HG02678 (cell line): ENCODE measurements at regions not wholly inside any gene's neighbourhood (a gene's known extent, or its start where the extent isn't known, plus 50 kb on each side); places are given as distances from the start of the nearest gene placed in this dataset.
A peak's percentile ranks its signal among the peaks of the same experiment; 100 is the strongest.

Experiments used
- ATAC-seq: cut with Tn5 transposase; IDR thresholded peaks from one replicate; pipeline ENCODE4 v1.9.1; 2021; ENCODE audit warnings: mild to moderate bottlenecking, moderate library complexity; ENCODE audit not compliant: unreplicated experiment

DNA sequence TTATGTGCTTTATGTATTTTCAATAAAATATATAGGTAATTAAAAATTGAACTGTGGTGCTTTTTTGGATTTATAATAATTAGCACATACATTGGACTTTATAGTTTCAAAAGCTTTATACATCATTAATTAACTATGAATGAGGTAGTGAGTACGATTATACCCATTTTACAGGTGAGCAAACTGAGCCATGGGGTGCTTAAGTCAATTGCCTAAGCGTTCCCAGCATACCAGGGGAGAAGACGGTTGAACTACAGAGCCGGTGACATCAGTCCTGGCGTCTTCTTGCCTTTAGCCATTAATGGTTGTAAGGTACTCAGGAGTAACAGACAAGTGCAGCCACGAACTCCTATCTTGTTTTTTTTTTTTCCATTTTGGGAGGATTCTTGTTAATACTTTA, 172.8 kb downstream of the GATA3 start:
- no peak for ATAC-seq

DNA sequence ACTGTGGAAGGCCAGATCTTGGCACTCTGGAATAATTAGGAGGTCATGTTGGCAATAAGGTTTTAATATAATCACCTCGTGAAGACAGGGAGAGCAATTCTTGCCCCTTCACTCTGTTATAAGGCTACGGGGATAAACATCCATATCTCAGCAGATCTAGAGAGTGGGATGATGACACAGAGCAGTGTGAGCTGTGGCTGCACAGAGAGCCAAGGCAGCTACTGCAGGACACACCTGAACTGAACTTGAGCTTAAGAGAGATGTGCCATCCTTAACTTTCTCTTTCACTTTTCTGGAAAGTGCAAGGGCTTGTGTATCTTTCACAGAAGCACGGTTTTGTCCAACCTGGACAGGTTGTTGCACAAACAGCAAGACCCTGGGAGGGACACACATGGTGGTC, 174.7 kb downstream of the GATA3 start:
- no peak for ATAC-seq

- ATAC-seq: no peak
Observed at GRCh38 chr10:8230902-8231301, 176.4 kb downstream of the GATA3 start.

GRCh38 chr10:8233049-8233448, 178.6 kb downstream of the GATA3 start:
- no peak for ATAC-seq

- ATAC-seq: no peak
Observed at GRCh38 chr10:8233832-8234259, 179.4 kb downstream of the GATA3 start.

DNA sequence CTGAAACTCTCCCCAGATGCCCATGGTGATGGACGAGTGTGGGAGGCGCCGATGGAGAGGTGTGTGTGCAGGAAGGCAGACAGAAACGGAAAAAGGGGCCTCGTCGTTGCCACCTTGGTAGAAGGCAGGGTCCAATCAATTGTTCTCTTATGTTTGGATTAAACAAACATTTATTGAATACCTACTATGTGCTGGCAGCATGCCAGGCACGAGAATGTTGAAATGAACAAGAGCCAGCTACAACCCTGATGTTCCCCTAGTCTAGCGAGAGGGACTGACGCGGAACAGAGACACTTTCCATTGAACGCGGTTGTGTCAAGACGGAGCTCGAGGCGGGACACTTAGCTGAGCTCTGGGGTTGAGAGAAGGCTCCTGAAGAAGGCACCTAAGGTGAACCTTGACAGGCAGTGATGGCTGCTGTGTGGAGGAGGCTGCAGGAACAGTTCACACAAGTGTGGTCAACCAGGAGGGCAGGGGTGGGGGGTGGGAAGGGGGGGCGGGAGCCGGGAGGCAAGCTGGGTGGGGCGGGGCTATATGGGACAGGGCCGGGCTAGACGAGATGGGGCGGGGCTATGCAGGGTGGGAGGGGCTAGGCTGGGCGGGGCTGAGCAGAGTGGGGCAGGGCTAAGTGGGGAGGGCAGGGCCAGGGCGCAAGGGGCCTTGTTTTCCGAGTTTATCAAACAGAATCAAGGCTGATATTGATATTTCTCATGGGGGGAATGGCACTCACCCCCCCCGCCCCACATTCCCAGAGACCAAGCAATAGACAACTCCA, 181.0 kb downstream of the GATA3 start:
- no peak for ATAC-seq

DNA sequence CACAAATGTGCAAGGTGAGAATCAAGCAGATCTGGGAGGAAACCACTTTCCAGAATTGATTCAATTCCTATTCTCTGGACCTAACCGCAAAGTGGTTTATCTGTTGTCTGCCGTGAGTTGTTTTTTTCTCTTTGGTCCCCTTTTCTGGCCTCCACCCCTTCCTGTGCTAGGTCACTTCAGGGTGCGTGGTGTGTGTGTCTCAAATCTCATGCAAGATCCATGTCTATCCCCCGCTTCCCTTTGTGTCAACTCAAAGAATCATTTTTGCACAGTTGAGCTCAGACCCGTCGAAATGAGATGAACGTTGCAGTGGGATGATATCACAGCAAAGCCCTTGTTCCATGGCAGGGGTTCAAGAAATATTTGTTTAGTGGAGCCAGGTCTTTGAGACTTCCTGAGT, 184.5 kb downstream of the GATA3 start:
- ATAC-seq: no peak

DNA sequence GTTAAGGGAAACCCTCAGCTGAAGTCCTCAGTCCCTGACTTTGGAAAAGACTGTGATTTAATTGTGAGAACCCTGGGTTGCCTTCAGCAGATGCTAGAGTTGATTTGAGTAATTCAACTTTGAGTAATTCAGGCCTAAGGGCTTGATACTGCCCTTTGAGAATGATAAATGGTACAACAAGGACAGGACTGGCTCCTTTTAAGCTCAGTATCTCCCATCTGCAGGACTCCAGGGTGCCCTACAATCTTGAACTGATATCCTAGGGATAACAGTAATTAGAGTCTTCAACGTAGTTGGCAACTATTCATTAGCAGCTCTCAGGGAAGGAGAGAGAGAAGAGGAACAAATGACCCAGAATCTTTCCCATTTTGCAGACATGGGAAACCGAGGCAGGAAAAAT, 186.4 kb downstream of the GATA3 start:
- no peak for ATAC-seq

- ATAC-seq: no peak
Observed at GRCh38 chr10:8242295-8242872, 187.9 kb downstream of the GATA3 start.

- peak; percentile 57 for ATAC-seq
Observed at GRCh38 chr10:8245131-8245813, 190.8 kb downstream of the GATA3 start.

DNA sequence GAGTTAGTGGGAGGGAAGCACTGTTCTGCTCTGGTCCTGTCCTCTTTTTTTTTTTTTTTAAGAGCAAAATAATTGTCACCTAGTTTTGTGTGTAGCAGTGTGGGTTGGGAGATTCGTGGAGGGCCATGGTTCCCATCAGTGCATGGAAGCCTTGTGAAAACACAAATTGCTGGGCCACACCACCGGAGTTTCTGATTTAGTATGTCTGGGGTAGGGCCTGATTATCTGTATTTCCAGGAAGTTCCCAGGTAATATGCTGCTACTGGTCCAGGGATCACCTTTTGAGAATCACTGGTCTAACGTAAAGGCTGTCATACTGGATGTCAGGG, 191.3 kb downstream of the GATA3 start:
- no peak for ATAC-seq

GRCh38 chr10:8246548-8246947, 192.1 kb downstream of the GATA3 start:
- ATAC-seq: no peak

DNA sequence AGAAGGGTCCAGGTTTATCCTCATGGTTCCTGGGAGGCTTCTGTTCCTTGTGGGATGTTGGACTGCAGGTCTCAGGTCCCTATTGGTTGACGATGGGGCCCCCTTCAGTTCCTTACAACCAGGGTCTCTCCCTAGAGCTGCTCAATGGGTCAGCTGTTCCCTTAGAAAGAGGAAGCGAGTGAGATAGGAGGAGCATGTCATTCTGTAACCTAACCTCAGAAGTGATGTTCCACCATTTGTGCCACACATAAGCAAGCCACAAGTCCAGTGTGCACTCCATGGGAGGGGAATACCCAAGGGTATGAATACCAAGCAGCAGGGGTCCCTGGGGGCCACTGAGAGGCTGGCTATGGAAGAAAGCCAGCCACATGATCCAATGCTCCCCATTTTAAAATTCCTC, 192.7 kb downstream of the GATA3 start:
- no peak for ATAC-seq

- ATAC-seq: no peak
Observed at GRCh38 chr10:8248868-8249267, 194.4 kb downstream of the GATA3 start.

DNA sequence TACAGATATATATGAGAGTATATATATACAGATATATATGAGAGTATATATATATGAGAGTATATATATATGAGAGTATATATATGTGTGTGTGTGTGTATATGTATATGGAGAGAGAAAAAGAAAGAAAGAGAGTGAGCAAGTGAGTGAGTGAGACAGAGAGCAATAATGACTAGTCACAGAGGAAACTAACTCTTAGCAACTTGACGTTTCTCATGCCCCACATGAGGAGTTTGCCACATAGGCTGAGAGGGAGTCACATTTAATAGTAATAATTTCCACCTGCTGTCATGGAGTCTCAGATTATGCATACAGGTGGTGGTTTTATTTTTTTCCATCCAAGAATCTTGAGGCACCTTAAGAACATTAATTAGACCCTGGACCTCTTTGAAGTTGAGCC, 199.9 kb downstream of the GATA3 start:
- no peak for ATAC-seq

DNA sequence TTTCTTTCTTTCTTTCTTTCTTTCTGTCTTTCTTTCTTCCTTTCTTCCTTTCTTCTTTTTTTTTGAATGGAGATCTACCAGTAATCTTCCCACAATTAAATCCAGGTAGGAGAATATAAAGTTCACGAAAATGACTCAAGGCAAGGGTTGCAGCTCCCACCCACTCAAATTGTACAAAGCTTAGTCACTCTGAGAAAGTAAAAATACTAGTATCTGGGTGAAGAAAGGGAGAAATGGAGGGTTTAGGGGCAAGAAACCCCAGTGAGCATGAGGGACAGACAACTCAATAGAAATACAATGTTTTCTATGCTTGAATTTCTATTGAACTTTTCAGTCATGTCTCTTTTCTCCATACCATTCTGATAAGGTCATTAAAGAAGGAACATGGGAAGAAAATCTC, 200.8 kb downstream of the GATA3 start:
- ATAC-seq: no peak

DNA sequence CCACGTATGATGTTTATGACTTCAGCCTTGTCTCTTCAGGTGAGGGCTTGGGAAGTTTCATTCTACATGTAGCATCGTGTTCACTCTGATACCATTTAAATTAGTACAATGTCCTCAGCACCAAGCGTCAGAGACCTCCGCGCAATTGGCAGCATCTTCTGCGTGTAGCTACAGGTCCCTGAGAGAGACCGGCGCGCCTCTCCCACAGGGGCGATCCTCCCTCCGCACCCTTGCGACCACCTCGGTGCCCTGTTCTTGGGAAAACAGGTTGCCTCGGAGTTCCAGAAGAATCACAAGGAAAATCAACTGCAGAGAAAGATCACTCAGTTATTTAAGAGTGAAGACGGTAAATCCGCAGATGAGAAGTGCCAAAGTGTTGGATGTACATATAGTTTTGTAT, 206.2 kb downstream of the GATA3 start:
- no peak for ATAC-seq

- ATAC-seq: no peak
Observed at GRCh38 chr10:8262317-8262716, 207.8 kb downstream of the GATA3 start.

DNA sequence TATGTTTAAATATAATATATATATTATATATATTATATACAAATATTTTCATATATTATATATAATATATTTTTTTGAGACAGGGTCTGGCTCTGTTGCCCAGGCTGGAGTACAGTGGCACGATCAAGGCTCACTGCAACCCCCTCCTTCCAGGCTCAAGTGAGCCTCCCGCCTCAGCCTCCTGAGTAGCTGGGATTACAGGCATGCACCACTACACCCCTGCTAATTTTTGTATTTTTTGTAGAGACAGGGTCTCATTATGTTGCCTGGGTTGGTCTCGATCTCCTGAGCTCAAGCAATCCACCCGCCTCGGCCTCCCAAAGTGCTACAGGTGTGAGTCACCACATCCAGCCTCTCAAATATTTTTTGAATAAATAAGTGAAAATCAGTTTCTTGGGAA, 215.5 kb downstream of the GATA3 start:
- no peak for ATAC-seq

GRCh38 chr10:8272794-8273425, 218.4 kb downstream of the GATA3 start:
- no peak for ATAC-seq

DNA sequence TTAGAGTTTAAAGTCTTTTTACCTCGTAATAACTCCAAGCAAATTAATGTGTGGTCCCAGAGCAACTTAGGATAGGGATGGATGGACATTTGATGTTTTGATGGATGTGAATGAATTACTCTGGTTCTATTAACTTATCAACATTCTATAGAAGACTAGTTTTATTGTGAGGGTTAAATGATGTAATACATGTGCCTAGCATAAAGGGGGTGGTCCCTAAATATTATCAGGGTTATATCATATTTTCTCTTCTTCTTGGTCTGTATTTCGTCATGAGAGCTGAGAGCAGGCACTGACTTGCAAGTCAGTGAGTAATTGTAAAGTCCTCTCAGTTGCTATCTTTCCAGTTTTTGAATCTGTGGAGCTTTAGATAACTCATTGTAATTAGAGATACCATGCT, 219.3 kb downstream of the GATA3 start:
- ATAC-seq: no peak

- ATAC-seq: no peak
Observed at GRCh38 chr10:8275911-8276310, 221.4 kb downstream of the GATA3 start.
